MV-4-11 (cell line): ENCODE measurements at regions not wholly inside any gene's neighbourhood (a gene's known extent, or its start where the extent isn't known, plus 50 kb on each side); places are given as distances from the start of the nearest gene placed in this dataset.

ENCODE experiments used
- DNase-seq: peaks from one replicate; lab custom pipeline; 2025; lab: John Stamatoyannopoulos, UW

DNA sequence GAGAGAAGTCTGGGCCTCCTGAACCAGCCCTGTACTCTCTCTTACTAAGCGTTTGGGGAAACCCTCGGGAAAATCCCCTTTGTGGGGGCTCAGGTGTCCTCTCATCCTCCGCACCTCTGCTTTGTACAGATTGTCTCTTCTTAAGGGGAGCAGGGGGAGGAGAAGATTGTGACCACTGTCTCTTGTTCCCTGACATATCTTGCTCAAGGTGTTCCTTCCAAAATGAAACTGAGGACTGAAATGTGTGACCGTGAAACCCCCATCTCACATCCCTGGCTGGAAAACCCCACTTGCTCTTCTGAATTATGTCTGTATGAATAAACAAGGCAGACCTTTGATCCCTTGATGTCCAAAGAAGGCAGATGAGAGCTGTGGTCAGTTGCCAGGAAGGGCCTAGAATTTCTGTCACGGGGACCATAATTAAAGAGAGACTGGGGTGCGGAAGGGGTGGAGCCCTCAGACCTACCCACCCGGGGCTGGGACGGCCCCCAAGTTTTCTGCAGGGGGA, 369.8 kb downstream of the AACS start:
- no peak for DNase-seq

DNA sequence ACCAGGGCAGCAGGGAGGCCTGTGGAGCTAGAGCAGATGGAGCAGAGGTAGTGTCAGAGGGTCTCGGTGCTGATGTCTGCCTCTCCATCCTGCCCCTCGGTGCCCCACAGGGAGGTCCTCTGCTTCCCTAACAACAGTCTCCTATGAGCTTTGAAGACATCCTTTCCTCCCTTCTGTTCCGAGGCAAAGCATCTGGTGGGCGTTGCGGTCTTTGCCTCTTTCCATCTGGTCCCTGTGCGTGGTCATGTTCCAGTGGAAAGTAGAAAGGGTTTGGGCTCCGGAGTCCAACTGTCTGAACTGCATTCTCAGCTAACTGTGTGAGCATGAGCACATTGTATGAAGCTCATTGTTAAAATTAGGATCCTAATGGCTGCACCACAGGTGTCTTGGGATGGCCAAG, 370.6 kb downstream of the AACS start:
- no peak for DNase-seq

DNA sequence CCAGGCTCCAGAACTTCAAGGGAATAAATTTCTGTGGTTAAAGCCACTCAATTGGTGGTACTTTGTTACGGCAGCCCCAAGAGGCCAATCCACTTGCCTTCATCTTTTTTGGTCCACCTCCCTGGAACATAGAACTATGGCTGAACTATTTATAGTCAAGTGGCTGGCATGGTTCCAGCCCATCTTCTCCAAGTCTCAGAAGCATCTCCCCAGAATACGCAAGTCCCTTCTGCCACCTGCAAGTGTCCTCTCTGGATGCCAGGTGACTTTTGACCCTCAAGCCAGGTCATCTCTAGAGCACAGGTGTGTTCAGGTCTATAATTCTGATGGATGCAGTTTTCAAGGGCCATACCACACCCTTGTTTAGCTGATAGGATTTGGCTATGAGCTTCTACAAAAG, 371.5 kb downstream of the AACS start:
- no peak for DNase-seq

DNA sequence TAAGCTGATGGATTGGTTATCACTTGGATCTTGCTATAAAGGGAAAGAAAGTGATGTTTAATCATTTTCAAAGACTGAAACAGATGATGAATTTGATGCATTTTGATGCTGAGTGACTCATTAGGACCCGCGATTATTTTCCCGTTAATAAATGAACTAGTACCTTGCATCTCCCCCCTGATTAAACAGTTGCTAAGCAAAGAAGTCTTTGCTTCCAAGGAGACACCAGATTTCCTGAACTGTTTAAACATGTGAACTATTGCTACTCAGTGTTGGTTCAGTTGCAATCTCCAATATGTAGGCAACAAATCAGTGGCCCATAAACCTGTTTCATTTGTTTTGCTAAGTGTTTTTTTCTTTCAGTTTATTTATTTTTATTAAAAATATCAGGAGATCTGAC, 375.2 kb downstream of the AACS start:
- DNase-seq, result no peak

DNA sequence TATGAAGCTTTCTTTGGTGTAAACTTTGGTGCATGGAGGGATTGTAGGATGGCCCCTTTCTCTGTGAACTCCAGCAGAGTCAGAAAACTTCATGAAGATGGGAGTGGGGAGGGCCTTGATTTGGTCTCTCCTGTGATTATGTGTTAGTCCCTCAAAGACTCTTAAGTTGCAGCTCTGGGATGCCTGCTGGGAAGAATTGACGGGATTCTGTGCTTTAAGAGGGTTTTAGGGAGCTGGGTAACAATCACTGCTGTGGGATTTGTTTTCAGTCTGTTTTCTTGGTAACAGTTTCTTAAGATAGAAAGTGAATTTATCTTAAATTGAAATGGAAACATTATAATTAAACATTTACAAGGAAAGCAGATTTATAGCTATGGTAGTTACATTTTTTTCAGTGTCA, 378.1 kb downstream of the AACS start:
- DNase-seq, result no peak

DNA sequence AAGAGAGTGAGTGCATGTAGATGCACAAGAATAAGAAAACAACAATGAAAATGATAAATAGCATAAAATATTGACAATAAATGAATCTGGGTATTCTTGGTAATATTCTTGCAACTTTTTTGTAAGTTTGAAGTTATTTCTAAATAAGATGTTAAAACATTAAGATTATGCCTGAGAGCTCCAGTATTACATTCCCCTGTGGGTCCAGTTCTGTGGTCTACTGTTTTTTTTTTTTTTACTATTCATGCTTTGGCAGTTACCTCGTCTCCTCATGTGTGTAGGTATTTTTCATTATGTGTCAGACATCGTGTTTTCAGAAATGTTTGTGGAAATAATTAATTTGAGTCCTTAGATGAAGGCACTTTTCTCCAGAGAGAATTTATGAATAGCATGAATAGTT, 386.2 kb downstream of the AACS start:
- no peak for DNase-seq

DNA sequence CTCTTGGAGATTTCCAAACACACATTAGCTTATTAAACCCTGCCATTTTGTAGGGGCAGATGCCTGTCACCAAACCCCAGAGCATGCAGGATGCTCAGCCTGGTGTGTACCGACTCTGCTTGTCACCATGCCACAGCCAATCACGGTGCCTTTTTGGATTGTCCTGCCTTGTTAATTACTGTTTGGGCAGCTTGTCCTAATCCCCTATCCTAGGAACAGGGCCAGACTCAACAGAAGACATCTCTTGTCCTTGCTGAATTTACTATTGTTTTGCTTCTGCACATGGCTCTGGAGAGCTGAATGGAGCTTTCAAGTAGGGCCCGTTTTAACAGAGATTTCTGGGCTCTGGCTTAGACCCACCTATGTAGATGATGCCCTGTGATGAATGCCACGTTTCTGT, 388.5 kb downstream of the AACS start:
- DNase-seq, result no peak

DNA sequence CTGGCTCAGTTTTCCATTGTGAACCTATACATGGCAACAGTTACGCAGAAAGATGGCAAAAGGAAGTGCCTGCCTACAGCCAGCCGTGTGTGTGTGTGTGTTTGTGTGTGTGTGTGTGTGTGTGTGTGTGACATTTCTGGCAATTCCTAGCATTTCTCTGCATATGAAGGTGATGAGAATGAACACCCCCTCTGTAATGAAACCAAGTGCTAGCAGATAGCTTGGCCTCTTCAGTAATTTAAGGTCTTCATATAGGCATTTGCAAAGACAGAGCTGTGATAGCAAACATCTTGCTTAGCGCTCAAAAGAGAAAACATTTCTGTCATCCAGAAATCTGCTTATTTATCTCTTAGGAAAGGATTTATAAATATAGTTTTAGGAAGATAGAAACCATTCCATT, 389.1 kb downstream of the AACS start:
- no peak for DNase-seq

DNA sequence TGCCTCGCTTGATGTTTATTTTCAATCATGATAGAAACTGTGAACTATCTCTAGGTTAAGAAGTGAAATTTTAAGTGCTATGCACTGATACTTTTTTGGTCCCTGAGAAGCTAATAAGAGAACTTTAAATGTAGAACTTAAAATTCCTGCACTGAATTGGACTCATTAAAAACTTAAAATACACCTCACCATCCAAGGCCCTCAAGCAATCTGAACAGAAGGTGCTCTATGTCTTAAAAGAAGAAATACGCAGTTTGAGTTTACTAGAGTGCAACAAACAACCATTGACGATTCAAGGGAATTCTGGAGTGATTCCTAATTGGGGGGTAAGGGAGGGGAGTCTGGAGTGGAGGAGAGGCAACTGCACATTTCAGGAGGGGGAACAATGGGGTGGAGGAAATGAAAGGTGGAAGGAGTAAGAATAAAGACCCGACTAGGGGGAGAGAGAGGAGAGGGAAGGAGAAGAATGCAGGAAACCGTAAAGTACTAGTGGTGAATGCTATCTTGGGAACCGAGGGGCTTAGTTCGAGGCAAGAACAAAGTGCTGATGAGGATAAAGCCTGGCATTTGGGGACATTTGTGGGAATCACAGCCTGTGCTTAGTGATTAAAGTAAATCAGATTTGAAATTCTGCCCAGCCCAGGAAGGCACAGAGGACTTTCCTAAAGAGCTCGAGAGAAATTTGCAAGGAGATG, 389.7 kb downstream of the AACS start:
- DNase-seq, result no peak

DNA sequence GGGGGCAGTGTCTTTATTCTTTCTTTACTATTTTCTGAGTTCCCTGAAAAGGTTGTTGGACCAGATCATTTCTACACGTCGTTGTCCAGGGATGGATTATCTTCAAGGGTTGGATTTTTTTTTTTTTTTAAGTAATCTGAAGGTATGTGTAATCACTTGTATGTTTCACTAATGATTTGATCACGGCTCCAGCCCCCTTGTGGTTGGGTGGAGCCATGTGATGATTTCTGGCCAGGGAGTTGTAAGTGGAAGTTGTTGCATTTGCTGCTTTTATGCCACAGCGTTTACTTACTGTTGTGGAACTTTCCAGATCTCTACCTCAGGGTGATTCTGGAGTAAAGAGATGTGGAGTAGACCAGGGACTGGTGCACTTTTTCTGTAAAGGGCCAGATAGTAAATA, 390.3 kb downstream of the AACS start:
- no peak for DNase-seq

DNA sequence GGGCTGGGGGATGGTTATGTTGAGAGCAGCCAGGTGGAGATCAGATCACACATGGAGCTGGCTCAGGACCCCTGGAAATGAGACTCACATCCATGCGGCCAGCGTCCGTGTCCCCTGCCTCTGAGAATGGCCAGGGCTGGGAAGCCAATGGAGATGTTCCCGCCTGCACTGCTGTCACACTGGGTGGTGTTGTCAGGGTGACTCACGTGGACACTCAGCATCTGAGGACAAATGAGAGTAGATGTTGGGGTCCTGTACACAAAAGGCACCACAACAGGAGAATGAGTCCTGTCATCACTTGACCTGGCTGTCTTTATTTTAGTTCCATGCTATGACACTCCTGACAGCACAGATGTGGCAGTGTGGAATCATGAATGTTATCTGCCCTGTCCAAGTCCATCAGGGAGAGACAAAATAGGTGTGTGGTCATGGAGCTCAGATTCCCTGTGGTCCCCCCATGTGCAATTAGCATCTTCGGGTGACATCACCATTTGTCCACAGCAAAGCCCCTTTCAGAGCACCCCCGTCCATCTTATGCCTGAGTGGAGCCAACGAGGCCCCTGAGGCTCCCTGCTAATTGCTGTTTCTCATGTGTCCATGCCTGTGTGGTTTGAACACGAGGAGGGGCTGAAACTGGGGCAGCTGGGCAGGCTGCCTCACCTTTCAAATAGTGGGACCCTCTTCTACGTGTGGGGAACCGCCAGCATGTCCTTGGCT, 393.5 kb downstream of the AACS start:
- no peak for DNase-seq

DNA sequence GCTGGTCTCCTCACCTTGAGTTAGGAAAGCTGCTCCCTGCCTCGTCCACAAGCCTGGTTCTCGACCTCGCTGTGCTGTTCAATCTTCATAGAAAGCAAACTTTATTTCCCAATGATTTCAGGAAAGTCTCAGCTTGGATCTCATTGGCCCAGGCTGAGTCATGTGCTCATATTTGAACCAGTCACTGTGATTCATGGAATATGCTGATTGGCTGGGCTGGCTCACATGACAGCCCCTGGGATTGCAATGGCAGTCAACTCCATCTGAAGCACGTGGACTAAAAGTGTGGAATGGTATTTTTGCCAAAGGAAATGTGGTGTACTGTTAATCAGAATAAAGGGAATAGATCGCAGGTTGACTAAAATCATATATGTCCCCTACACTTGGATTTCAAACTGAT, 396.6 kb downstream of the AACS start:
- DNase-seq, result no peak

DNA sequence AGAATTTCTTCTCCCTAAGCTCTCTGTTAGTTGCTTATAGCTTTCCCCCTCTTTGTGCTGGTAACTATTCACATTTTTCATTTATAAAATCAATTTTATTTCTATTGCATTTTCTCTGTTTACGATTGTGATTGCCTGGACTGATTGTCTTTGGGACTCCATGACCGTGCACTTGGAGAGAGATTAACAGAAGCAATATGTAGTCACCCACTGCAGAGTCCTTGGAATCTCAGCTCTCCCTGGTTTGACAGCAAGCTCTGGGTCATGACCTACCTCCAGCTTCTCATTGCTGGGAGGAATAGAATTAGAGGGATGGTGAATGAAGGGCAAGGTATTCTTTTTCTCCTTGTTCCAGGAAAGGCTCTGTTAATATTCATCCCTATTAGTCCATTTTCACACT, 398.2 kb downstream of the AACS start:
- DNase-seq, result no peak

DNA sequence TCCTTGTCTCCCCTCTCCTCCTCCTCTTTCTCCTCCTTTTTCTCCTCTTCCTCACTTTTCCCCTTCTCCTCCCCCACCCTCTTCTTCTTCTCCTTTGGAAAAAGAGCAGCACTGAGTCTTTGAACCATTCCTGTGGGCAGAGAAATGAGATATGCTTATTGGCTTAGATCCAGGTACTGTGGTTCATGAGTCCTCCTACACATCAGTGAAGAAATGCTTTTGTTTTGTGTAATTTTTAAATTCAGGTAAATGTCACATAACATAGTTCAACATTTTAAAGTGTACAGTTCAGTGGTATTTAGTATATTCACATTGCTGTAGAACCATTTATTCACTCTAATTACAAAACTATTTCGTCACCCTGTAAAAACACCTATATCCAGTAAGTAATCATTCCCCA, 402.1 kb downstream of the AACS start:
- DNase-seq, result no peak

DNA sequence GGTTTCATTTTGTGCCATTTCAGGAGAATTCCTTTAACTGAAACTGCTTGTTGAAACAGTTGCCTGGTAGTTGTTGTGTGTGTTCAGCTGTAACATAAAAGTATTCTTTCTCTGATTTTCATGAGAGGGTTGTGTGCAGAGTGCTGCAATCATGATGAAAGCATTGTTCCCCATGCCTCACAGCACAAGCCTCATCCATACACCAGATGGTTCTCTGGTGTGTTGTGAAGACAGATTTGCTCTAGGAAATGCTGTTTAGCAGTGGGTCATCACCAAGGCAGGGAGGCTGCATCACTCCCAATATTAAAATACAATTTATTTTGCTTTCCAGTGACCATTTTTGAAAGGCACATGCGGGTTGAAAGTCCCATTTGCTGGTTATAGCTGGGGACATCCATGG, 404.4 kb downstream of the AACS start:
- no peak for DNase-seq

DNA sequence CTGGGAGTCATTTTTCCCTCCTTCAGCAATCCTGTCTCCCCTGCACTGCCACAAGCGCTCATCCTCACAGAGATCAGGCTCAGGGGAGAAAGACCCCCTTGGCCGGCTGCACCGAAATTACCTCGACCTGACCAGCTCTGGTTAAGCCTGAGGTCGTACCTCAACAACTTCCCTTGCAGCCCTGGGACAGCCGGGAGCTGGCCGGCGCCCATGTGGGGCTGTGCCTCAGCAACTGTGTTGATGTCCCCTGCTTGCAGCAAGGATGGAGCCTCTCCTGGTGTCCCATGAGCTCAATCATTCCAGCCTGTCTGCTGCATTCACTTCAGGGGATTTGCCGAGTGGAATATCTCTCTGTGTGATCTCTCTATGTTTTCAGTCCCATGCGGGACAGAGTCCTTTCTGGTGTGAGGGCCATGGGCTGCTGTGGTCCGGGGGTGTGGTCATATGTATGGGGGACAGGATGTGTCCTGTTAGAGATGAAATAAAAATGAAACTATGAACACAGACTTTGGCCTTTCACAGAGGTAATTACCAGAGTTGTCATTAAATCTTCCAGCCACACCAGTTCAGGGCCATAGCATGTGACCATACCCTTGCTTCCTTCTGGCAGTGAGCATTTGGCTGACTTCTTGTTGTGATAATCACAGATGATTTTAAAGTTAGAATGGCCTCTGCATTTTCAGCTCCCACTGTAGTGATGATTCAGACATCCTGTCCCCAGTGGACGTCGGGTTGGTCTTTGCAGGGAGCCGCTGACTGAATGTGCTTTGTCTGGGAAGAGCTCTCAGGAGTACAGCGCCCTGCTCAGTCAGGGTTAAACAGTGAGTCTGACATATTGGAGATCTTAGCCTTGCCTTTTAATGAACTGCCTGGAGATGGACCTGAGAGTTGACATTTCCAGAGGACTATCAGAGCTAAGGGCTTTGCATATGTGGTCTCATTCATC, 405.9 kb downstream of the AACS start:
- no peak for DNase-seq

DNA sequence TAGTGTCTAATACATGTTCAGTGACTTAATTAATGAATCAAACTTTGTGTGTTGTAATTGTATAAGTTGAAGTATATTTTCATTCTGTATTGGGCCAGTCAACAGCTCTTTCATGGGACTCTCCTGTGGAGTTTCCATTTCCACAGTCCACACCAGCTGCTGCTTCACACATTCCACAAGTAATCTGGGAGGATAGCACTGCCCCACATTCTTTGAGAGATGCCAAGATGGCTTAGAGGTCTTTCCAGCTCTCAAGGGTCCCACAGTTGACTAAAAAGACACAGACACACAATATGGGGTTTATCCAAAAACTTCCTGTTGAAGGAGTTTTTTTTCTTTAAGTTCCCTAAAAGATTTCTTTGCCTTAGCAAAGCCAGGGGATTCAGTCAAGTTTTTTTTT, 408.3 kb downstream of the AACS start:
- DNase-seq, result no peak

DNA sequence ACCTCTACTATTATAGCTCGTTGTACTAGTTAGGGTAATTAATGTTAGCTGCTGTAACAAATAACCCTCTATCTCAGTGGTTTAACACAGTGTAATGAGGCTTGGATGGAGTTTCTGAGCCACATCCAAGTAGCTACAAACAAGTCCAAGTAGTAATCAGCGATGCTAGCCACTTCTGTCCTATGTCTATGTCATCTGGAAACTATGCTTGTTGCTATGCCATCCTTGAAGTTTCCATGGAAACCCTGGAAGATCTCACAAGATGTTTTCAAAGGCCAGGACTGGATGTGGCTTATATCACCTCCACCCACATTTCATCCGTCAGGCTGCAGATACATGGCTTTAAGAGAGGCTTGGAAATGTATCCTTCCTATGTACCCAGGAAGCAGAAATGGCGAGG, 422.1 kb downstream of the AACS start:
- no peak for DNase-seq

DNA sequence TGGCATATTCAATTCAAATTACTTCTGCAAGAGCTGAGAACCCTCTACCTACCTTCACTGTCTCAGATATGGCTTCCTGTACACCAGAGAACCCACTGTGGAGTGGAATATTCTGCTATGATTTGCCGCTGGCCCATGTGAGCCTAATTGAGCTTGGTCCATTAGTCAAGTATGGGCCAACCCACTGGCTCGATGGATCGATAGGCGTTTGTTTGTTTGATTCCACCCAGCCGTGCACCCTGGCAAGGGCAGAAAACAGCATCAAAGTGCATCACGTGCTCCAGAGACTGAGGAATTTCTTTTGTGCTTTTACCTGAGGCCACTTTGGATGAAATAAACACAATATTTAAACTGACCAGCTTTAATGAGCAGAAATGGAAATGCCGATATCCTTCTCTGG, 426.3 kb downstream of the AACS start:
- DNase-seq, result no peak

DNA sequence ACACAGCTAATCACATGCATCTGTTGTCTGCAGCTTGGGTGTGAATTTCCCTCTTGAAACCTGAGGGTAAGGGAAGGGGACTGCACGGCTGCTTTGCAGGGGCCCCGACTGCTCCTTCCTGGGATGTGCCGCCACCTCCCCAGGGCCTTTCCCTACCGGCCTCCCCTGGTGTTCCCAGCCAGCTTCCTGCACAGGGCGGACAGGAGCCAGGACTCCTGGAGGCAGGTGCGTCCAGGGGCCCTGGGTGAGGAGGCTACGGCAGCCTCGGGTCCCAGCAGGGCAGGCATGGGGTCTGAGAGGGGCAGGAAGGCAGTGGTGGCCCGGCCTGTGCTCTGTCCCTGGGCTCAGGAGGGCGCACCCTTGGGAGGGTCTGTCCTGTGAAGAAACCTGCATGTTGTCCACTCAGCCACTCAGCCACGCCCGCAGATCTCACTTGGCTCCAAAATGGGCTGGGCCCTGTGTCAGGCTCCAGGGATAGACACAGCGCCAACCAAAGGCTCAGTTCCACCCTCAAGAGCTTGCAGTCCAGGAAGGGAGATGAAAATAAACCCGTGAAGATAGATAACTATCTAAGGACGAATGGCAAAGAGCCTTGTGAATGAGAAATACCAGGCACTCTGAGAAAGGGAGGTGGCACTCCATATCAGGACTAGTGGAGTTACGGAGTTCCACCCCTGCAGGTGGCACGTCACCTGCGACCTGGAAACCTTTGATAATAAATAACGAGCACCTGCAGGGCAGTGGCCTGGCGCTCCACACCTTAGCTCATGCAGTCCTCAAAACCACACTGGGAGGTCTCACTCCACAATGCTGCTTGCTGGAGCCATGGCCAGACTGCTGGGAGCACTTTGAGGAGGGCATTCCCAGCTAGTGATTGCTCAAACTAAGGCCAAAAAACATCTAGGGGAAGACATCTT, 427.4 kb downstream of the AACS start:
- no peak for DNase-seq

DNA sequence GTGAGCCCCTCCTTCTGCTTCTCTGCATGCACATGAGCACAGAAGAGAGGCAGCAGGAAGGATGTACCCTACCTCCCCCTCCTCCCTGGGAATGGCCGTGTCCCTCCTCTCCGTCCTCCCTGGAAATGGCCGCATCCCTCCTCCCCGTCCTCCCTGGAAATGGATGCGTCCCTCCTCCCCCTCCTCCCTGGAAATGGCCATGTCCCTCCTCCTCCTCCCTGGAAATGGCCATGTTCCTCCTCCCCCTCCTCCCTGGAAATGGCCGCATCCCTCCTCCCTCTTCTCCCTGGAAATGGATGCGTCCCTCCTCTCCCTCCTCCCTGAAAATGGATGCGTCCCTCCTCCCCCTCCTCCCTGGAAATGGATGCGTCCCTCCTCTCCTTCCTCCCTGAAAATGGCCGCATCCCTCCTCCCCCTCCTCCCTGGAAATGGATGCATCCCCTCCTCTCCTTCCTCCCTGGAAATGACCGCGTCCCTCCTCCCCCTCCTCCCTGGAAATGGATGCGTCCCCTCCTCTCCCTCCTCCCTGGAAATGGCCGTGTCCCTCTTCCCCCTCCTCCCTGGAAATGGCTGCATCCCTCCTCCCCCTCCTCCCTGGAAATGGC, 428.6 kb downstream of the AACS start:
- DNase-seq, result no peak
